GM21737 (cell line): ENCODE measurements at regions not wholly inside any gene's neighbourhood (a gene's known extent, or its start where the extent isn't known, plus 50 kb on each side); places are given as distances from the start of the nearest gene placed in this dataset.

ENCODE experiments used
- ATAC-seq: cut with Tn5 transposase; IDR thresholded peaks from one replicate; pipeline ENCODE4 v1.9.1; 2021; ENCODE audit warnings: mild to moderate bottlenecking, moderate library complexity; ENCODE audit not compliant: unreplicated experiment

- no peak for ATAC-seq
Observed at GRCh38 chr11:41955635-41956400, 496.4 kb upstream of the LRRC4C start.

- no peak for ATAC-seq
Observed at GRCh38 chr11:41963406-41963805, 504.0 kb upstream of the LRRC4C start.

- ATAC-seq = no peak
Observed at GRCh38 chr11:41970681-41971080, 511.2 kb upstream of the LRRC4C start.

GRCh38 chr11:41971592-41971991 lies 512.1 kb upstream of the LRRC4C start:
- ATAC-seq = no peak

GRCh38 chr11:41978945-41979344 lies 519.5 kb upstream of the LRRC4C start:
- ATAC-seq = no peak

GRCh38 chr11:41980741-41981140 lies 521.3 kb upstream of the LRRC4C start:
- no peak for ATAC-seq

GRCh38 chr11:41982276-41982675 lies 522.8 kb upstream of the LRRC4C start:
- no peak for ATAC-seq

- ATAC-seq = no peak
Observed at GRCh38 chr11:41982975-41983374, 523.5 kb upstream of the LRRC4C start.

- no peak for ATAC-seq
Observed at GRCh38 chr11:41983475-41983874, 524.0 kb upstream of the LRRC4C start.

- ATAC-seq = no peak
Observed at GRCh38 chr11:41984023-41984422, 524.6 kb upstream of the LRRC4C start.

- no peak for ATAC-seq
Observed at GRCh38 chr11:41985799-41986198, 526.3 kb upstream of the LRRC4C start.

GRCh38 chr11:41988951-41989572 lies 529.6 kb upstream of the LRRC4C start:
- no peak for ATAC-seq

- no peak for ATAC-seq
Observed at GRCh38 chr11:41989823-41990380, 530.5 kb upstream of the LRRC4C start.

- ATAC-seq = no peak
Observed at GRCh38 chr11:41996533-41996932, 537.1 kb upstream of the LRRC4C start.

GRCh38 chr11:41997844-41998401 lies 538.5 kb upstream of the LRRC4C start:
- no peak for ATAC-seq

- ATAC-seq = no peak
Observed at GRCh38 chr11:41999066-41999465, 539.6 kb upstream of the LRRC4C start.

GRCh38 chr11:42003801-42004200 lies 544.3 kb upstream of the LRRC4C start:
- ATAC-seq = no peak

GRCh38 chr11:42006766-42007165 lies 547.3 kb upstream of the LRRC4C start:
- ATAC-seq = no peak

GRCh38 chr11:42012271-42012670 lies 552.8 kb upstream of the LRRC4C start:
- no peak for ATAC-seq

- ATAC-seq = no peak
Observed at GRCh38 chr11:42013656-42014201, 554.3 kb upstream of the LRRC4C start.

- no peak for ATAC-seq
Observed at GRCh38 chr11:42021911-42022310, 562.5 kb upstream of the LRRC4C start.

- ATAC-seq = no peak
Observed at GRCh38 chr11:42023267-42023666, 563.8 kb upstream of the LRRC4C start.
